Forelimb muscle (tissue), 1 donor: ENCODE measurements at regions not wholly inside any gene's neighbourhood (a gene's known extent, or its start where the extent isn't known, plus 50 kb on each side); places are given as distances from the start of the nearest gene placed in this dataset.
"Not testable (repeated sequence)": the region's sequence is repeated elsewhere in the genome, so short reads cannot be mapped to it uniquely, and the experiment has no call there.

Experiments
- DNase-seq: peaks from one replicate; pipeline ENCODE4 v3.0.0-alpha.2; 2013; ENCODE audit warnings: low read depth

DNA sequence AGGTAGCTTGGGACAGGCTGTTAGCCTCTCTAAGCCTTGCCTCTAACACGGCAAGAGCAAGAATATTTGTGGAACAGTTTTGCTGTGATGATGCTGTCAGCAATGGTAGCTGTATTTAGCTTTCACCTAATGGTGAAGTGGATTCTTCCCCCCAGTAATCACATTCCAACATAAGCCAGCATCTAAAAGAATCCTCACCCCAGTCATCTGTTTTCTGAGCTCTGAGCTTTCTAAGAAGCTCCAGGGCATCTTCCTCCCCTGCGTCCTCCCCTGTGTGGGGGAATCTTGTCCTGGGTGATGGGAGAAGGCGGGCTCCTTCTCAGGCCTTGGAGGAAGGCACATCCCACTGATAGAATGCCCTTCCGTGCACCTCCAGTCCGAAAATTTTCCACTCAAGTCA lies 367.6 kb downstream of the BRD1 start:
- no peak for DNase-seq

DNA sequence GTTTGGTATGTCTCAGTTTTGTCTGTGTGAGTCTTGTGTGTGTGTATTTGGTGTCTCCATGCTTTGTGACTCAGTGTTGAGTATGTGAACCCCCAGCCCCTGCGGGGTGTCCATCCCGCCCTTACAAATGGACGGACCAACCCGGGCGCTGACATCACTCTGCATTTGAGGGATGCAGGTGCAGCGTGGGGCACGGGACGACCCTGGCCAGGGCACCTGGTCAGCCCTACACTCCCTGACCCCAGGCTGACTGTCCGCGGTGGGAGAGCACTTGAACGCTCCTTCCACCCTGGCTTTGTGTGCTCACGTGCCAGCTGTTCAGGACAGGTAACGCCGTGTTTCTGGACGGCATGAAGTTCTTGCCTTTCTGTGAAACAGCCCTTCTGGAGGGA lies 369.0 kb downstream of the BRD1 start:
- DNase-seq: no peak

DNA sequence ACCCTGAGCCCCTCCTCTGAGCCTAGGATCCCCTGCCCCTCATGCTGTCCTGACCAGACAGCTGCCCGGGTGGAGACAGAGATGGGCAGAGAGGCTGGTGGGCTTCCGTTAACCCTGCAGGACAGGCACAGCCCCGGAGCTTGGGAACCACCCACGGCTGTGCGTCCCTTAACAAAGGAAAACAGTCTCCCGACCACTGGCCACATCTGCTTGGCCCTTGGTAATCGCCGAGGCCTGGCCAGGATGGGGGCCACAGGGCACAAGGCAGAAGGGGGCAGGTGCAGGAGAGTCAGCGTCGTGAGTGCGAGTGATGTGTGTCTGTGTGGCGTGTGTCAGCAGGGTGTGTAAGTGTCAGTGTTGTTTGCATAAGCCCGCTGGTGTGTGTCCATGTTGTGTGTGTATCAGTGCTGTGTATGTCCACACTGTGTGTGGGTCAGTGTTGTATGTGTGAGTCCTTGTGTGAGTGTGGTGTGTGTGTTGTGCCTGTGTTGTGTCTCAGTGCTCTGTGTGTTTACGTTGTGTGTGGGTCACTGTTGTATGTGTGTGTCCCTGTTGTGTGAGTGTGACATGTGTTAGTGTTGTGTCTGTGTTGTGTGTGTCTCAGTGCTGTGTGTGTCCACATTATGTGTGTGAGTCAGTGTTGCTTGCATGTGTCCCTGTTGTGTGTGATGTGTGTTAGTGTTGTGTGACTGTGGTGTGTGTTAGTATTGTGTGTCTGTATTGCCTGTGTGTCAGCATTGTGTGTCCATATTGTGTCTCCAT lies 369.5 kb downstream of the BRD1 start:
- no peak for DNase-seq

DNA sequence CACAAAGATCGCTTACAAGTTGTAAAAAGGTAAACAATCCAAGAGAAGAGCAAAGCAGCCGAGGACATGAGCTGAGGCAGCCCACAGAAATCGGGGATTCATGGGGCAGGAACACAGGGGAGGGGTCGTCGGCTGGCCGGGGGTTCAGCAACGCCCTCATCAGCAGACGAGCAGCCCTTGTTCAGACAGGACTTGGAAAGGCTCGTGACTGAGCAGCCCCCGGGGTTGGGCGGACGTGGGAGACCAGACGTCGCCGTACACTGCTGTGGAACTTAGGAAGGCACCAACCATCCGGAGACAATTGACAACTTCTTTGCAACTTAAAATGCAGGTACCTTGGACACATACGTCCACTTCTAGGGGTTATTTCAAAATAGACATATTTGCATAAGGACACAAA lies 370.5 kb downstream of the BRD1 start:
- no peak for DNase-seq

DNA sequence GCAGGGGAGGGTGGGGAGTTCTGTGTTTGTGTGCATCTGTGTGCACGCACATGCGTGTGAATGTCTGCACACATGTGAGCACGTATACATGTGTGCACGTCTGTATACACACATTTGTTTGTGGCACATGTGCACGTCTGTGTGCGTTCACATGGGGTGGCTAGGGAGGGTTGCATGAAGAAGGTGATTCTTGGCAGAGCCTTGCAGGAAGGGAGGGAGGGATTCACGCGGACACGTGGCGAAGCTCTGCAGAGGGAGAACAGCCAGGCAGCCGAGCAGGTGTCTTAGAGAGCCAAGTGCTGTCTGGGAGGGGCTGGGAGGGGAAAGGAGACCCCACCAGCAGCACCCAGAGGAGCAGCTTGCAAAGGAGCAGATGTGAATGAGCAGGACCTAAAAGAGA lies 372.1 kb downstream of the BRD1 start:
- no peak for DNase-seq

DNA sequence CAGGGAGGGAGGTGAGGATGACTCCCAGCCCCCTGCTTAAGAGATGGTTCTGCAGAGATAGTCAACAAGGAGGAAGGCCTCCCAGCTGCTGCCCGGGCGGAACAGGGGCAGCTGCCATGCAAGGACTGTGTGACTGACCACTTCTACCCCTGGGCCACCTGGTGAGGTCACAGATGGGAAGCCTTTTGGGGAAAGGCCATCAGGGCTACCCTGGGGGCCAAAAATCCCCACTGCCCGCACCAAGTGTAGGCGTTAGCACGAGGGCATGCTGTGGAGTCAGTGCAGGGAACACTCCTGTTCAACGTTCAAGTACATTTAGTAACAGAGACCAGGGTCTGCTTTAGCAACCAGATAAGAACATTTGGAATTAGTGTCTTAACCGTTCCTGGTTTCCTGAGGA lies 372.9 kb downstream of the BRD1 start:
- no peak for DNase-seq

DNA sequence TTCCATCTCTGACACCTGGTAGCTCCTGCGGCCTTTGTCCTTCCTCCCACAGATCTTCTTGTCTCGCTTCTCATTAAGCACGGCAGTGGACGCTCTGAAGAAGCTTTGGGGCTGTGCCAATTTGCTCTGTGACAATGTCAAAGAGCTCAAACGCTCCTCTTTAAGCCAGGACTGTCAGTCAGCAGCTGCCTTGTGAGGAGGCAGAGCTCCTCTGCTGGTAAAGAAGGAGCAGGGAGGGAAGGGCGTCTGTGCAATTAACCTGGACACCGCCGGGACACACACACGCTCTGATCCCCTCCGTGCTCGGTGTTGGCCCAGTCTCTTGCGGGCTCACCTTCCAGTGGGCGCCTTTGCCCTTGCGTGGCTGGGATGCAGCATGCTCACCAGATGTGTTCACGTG lies 373.9 kb downstream of the BRD1 start:
- no peak for DNase-seq

DNA sequence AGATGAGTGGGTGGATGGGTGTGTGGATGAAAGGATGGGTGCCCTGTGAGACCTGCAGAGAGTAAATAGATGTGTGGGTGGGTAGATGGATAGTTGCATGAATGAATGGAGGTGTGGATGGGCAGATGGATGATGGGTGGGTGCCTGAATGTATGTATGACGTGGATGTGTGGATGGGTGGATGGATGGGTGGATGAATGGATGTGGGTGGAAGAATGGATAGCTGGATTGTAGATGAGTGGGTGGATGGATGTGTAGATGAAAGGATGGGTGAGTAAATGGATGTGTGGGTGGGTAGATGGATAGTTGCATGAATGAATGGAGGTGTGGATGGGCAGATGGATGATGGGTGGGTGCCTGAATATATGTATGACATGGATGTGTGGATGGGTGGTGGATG lies 374.7 kb downstream of the BRD1 start:
- not testable (repeated sequence) for DNase-seq

DNA sequence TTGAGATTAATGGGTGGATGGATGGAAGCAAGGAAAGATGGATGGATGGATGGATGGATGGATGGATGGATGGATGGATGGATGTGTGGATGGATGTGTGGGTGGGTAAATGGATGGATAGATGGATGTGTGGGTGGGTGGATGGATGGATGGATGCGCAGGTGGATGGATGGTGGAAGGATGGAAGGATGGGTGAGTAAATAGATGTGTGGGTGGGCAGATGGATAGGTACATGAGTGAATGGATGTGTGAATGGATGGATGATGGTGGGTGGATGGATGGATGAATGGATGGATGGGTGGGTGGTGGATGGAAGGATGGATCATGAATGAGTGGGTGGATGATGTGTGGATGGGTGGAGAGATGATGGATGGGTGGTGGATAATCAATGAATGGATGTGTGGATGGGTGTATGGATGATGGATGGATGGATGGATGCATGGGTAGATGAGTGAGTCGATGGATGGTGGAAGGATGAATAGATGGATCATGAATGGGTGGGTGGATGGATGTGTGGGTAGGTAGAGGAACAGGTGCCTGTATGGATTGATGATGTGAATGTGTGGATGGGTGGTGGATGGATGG lies 375.2 kb downstream of the BRD1 start:
- no peak for DNase-seq

DNA sequence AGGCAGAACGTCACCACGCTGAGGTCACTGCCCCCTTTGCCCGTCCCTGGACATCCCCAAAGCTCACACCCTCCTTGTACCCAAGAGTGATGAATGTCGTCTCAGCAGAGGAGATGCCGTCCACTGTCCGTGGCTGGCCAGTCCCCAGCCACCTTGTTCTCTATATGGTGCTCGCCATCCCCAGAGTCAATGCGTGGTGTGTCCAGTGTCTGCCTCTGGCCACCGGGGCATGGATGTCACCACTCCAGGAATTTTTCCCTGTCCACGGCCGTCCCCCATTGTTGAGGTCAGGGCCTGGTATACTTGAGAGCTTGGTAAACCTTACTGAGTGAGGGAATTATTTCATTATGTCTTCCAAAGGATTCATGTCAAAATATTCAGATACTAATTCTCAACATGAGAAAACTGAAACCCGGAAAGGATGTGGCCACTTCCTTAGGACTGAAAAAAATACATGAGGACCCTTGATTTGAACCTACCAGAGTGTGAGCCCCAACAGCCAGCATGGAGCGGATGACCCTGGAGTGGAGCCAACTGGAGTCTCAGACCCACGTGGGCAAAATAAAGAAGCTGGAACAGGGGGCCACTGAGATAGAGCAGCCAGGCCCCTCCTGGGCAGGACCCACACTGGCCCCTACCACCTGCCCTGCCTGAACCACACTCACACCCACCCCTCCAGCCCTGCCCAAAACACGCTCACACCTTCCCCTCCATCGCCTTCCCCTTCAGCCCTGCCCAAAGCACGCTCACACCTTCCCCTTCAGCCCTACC lies 376.4 kb downstream of the BRD1 start:
- DNase-seq: no peak

DNA sequence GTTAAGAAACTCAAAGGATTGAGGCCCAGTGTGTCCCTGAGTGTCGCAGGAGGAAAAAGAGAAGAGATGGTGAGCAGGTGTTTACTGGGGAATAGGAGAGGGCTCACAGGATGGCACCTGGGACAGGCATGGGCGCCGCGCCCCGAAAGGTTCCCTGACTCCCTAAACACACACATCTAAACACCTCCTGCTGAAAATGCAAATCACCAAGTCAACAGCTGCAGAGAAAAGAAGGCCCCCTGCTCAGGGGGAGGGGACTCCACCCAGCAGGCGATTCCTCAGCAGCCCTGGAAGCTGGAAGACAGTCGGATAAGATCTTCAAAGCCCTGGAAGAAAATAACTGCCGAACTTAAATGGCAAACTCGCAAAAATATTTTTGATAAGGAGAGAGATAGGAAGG lies 377.2 kb downstream of the BRD1 start:
- DNase-seq: no peak

DNA sequence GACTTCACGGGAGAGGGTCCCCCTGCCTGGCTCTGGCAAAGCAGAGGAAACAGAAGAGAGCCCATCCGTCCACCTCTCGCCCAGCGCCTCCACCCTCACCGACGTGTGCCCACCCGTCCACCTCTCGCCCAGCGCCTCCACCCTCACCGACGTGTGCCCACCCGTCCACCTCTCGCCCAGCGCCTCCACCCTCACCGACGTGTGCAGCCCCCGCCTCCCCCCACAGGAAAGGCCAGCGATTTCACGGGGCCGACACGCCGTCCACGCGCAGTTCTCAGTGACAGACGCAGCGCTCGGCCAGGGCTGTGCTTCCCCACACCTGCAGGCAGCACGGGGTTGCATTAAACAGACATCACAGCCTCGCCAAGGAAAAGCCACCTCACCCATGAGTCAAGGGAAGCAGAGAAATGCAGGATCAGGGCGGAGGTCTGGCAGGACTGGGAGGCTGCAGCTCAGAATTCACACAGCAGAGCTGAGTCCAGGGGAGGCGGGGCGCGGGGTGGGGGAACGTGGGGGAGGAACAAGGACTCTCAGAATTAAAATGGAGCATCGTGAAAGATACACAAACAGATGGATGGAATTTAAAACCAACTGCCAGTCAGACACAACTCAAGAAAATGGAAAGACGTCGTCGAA lies 377.7 kb downstream of the BRD1 start:
- no peak for DNase-seq

DNA sequence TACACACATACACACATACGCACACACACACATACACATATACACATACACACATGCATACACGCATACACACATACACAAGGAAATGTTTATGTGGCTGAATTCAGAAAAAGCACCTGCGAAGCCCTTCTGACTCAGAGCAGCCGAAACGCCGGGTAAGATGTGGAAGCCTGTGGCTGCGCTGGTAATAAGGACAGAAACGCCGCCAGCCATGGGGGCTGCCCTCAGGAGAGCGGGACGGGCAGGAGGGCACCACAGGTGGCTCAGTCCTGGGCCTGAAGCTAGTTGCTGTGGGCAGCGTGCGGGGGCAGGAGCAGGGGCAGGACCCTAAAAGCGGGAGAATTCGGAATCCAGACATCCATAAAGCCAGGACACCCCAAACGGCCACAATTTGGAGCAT lies 378.3 kb downstream of the BRD1 start:
- DNase-seq: no peak

DNA sequence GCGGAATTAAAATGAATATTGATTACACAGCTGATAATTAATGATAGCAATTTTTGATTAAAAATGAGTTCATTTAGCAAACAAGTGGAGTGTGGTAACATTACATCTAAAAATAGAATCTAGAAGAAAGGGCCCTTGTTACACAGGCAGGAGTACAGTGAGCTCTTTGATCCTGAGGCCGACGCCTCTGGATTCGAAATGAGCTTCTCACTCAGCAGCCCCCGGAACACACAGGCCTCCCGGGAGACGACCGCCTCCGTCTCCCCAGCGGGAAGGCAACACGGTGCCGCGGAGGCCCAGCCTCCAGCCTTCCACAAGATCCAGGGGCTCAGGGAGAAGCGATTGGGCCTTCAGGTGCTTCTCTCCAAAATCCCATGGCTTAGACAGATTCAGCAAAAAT lies 379.1 kb downstream of the BRD1 start:
- DNase-seq: no peak

DNA sequence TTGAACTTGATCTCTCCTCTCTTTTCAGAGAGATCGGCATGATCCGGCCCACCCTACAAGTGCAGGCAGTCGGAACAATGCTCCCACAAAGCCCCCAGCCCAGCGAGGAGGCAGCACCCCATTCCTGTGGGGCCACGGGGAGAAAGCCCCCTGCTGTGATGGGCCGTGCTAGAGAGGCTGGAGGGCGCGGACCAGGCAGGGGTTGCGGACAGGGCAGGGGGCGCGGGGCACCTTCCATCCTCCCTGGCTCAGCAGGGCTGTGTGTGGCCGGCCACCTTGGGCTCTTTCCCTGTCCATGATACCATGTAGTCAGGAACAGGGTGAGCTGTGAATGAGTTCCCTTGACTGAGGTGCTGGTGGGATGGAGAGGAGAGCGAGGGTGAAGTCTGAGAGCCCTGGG lies 379.8 kb downstream of the BRD1 start:
- no peak for DNase-seq

DNA sequence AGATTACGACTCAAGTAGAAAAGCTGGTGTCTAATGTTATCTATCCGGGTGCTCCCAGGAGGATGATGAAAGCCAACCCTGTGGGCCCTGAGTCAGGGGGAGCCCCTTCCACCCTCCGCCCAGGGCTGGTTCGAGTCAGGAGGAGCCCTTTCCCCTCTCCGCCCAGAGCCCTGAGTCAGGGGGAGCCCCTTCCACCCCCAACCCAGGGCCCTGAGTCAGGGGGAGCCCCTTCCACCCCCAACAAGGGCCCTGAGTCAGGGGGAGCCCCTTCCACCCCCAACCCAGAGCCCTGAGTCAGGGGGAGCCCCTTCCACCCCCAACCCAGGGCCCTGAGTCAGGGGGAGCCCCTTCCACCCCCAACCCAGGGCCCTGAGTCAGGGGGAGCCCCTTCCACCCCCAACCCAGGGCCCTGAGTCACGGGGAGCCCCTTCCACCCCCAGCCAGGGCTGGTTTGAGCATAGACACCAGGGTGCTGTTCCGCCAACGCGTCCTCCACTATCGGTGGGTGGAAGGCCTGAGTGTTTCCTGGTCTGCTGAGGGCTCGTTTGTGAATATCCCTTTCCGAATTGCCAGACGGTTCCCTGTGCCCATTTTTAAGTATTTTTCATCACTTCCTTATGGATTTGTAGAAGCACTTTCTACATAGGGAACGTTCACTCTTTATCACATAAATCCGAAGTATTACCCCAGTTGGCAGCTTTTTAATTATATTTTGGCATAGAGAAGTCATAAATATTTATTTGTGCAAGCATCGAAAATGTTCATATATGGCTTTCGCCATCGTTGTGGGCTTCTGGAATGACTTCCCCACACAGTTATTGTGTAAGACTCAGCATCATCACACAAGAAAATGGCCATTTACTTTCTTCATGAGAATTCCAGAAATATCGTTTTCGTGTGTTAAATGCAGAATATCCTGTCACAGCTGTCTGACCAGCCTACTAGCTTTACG lies 380.6 kb downstream of the BRD1 start:
- no peak for DNase-seq

DNA sequence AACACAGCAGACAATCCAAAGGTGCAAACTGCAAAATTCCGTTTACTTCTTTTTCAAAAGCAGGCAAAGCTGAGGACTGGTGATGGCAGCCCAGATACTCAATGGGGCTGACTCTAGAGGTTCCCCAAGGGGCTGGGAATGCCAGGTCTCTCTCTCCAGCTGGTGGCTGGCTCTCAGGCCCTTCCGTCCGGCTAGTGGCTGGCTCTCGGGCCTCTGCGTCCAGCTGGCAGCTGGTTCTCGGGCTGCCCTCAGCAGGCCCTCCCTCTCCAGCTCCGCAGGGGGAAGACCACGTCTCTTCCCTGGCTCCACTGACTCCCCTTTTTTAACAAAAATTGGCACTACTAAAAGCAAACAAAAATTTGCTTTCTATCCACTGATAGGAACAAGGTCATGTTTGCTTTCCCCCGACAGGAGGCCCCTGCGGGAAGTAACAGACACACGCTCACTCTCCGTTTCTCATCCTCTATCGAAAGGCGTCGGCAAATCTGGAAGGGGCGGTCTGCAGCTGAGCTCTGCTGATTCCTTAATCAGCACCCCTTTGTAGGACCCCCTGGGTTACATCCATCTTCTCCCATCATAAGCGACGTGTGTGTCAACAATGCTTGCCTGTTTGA lies 381.4 kb downstream of the BRD1 start:
- DNase-seq: no peak

DNA sequence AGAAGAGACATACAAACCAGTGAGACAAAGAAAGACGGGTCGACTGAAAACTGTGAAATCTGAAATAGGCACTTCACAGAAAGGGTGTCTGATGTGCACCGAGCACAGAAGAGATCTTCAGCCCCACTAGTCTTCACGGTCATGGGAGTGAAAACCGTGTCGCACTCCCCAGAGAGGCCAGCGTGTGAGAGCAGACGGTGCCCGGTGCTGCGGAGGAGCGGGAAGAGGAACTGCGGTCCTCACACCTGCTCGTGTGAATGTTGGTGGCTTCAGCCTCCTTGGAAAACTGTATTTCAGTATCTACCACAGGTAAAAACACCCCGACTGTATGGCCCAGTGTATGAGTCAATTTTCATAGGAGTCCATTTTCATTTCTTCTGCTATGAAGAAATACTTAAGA lies 382.9 kb downstream of the BRD1 start:
- no peak for DNase-seq

DNA sequence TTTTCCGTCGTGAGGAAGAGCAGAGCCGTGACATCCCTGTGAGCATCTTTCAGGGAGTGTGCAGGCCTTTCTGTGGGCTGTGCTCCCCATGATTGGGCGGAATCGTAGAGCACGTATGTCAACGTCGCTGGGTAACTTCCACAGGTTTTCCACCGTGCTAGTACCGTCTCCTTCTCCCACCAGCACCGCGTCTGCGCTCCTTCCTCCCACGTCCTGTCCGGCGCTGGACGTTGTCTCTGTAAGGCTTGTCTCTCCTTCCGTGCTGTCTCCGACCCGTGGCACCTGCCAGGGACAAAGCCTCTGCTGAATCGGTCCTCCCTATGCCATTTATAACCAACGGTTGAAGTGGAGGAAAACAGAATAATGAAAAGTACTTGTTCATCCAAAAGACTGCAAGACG lies 386.7 kb downstream of the BRD1 start:
- no peak for DNase-seq

DNA sequence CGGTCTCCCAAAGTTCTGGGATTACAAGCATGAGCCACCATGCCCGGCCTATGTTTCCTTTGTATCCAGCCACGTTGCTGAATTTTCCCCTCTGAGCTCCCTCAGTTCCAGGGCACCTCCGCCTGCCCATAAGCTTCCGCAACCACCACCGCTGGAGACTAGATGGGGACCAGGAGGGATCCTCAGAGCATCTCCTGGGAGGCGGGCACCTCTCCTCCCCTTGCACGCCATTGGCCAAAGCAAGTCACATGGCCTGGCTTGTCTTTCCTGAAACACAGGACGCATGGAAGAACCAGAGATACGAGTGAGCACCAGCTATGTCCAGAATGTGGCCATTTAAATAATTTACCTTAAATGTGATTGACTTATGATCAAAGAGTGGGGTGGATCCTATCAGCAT lies 388.3 kb downstream of the BRD1 start:
- DNase-seq: no peak

DNA sequence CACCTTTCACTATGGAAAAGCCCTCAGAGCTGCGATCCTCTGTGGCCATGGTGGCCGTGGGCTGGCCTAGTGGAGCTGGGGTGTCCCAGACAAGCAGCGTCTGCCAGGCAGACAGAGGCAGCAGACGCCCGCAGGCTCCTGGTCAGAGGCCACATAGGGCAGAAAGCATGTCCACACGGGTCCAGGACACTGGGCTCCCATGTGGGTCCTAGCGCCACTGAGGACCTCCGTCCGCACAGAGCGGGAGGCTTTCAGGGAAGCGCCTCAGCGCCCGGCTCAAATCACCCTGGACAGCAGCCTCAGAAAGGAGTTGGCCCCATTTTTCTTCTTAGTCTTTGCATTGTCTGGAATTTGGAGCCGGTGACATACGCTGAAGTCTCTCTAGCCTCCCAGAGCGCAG lies 389.7 kb downstream of the BRD1 start:
- DNase-seq: no peak
